HG02798 (cell line): ENCODE measurements at regions not wholly inside any gene's neighbourhood (a gene's known extent, or its start where the extent isn't known, plus 50 kb on each side); places are given as distances from the start of the nearest gene placed in this dataset.

Experiments used
- ATAC-seq: cut with Tn5 transposase; IDR thresholded peaks from one replicate; pipeline ENCODE4 v1.9.1; 2021; ENCODE audit warnings: mild to moderate bottlenecking; ENCODE audit not compliant: unreplicated experiment, poor library complexity

GRCh38 chr13:109671919-109672318 lies 114.5 kb downstream of the IRS2 start:
- no peak for ATAC-seq

- ATAC-seq = no peak
These were observed 115.6 kb downstream of the IRS2 start for GRCh38 chr13:109670776-109671175.

DNA sequence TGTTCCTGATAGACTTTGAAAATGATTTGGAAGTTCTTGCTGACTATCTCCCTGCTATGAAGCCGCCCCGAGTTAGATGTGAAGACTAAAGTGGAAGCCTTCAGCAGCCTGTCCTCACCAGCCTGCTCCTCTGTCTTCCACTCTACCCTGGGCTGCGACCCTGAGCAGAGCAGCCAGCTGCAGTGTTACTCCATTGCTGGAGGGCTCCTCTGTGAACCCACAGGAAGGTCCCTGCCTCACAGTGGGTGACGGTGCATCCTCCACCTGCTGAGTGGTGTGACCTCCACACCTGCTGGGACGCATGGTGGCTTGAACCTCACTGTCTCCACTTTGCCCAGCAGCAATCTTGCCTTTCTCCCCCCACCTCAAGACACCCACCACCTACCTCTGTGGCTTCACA lies 116.4 kb downstream of the IRS2 start:
- no peak for ATAC-seq

DNA sequence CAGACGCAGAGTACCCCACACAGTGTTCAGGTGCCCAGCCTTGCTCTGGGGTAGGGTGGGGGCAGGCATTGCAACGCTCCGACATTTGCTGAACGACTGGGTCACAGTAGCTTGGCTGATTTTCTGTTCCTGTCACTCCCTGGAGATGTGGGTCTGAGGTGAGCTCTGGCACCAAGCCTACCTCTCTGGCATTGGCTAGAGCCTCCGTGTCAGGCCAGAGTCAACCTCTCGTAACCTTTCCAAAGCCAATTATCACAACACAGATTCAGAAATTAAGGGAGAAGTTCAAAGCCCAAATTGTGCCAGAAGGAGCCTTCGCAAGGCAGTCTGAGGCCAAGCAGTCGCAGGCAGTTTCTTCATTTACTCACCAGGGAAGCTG lies 117.2 kb downstream of the IRS2 start:
- ATAC-seq = no peak

GRCh38 chr13:109668433-109669233 lies 117.8 kb downstream of the IRS2 start:
- ATAC-seq = no peak

DNA sequence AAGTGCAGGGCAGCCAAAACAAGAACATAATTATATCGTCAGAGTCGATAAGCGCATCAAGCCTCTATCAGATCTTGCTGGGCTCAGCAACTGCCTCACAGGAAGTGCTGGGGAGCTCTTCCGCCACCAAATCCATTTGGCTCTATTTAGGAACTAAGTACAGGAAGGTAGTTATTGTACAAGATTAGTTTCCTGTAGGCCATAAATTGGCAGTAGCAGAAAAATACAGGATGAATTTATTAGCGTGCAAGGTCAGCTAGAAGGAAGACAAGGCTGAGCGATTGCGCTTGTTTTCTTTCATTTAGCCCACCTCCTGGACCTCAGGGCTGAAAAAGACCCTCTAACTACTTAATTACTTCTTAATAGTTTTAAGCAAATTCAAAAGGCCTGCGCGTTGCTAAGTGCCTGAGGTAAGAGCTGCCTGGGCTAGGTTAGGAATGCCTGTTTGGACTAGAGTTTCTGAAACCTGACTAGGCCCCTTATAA lies 118.5 kb downstream of the IRS2 start:
- no peak for ATAC-seq

DNA sequence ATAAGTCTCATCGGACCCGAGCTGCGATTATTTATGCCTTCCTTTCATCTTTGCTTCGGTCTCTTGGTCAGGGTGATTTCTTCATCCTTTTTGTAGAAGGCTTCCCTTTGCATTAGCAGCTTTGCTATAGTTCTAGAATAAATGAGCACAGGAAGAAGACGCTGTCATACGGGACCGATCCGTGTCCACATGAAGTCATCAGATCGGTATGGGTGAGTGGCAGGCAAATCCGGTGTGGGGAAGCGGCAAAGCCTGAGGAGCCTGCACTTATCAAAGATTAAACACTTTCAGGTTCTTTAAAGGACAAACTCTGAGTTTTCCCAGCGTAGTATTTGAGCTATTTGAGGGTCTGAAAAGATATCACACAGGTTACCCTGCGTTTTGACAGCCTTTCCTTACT lies 119.3 kb downstream of the IRS2 start:
- no peak for ATAC-seq

GRCh38 chr13:109666656-109667055 lies 119.7 kb downstream of the IRS2 start:
- ATAC-seq = no peak

- no peak for ATAC-seq
These were observed 120.6 kb downstream of the IRS2 start for GRCh38 chr13:109665781-109666249.

- no peak for ATAC-seq
These were observed 121.1 kb downstream of the IRS2 start for GRCh38 chr13:109665240-109665639.

DNA sequence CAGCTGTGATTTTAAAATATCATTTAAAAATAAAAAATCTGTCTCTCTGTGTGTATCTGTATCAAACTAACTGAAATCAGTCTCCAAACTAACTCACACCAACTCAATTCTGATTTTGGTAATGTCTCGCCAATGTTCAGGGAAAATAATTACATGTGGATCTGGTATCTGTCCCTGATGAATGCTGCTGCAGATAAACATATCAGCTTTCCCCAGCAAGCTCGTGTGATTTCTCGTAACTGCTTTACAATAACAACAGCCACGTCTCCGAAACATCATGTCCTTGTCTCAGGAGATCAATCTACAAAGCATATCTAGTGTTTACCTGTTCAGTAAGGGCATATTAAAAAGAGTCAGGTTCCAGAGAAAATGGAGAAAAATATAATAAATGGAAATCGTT lies 129.0 kb downstream of the IRS2 start:
- no peak for ATAC-seq

GRCh38 chr13:109656206-109656605 lies 130.2 kb downstream of the IRS2 start:
- ATAC-seq = no peak

- ATAC-seq = no peak
These were observed 130.8 kb downstream of the IRS2 start for GRCh38 chr13:109655611-109656010.

DNA sequence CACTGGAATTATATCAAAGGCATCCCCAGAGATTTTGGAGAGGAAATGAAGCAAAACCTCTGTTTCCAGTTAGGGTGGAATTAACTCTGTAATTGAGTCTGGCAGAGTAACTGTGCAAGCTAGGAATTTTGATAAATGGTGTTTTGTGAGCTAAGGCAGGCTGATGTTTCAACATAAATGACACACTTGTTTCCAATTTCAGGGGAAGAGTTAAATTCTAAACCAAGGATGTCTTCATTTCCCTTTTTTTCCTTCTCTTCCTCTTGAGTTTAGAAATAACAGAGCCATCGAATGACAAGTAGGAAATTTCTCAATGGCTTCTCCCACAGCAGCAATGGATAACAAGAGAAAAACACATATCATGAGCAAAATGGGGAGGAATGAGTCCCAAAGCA lies 131.2 kb downstream of the IRS2 start:
- no peak for ATAC-seq

DNA sequence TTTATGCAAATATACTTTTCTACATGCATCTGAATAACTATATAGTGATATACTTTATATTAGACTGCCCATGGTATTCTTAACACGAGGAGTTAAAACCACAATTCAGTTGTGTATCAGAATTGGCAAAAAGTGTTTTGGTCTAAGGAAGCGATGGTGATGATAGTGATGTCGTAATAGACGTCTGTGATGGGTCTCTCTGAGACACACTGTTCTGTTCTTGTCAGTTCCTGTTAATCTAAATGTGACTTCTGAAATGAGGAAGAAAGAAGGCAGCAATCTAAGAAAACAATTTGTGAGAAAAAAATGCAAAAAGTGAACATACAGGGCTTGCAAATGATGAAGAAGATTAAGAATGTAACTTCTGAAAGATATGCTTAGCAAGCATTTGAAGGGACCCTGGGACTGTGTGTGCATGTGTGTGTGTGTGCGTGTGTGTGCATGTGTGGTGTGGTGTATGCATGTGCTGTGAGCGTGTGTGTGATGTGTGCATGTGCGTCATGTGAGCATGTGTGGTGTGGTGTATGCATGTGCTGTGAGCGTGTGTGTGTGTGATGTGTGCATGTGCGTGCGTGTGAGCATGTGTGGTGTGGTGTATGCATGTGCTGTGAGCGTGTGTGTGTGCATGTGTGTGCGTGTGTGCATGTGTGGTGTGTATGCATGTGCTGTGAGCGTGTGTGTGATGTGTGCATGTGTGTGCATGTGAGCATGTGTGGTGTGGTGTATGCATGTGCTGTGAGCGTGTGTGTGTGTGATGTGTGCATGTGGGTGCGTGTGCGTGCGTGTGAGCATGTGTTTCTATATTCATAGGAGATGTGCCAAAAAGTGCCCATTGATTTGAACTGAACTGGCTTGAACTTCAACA lies 131.8 kb downstream of the IRS2 start:
- no peak for ATAC-seq

DNA sequence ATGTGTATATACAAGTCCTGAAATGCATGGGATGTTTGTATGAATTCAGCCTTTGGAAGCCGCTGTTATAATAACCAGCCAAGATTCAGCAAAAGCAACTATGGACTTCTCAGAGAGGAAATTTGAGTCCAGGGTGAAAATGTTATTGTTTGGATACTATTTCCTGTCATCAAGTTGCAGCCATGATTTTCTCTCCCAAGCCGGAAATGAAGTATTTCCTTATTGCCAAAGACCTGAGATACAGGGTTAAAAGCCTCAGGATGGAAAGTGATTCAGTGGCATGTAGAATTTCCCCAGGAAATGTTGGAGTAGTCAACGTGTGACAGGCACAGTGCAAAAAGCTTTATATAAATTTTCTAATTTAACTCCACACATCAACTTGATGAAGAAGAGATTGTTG lies 133.9 kb downstream of the IRS2 start:
- ATAC-seq = no peak

DNA sequence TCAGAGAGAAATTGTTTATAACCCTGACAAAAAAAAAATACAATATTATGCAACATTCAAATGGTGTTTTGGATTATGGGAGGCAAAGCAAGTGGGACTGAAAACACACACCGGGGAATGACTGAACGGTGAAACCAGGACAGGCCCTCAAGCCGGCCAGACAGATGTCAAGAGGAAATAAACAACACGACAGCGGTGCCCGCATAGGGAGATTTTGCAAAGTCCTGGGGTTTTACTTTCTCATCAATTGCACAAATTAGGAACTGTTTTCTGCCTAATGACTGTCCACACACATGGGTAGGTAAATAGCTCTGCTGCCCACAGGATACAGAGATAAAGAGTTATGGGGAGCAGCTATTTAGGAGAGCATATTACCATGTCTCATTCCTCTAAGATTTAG lies 134.5 kb downstream of the IRS2 start:
- ATAC-seq = no peak

GRCh38 chr13:109651311-109651710 lies 135.1 kb downstream of the IRS2 start:
- no peak for ATAC-seq

- ATAC-seq = no peak
These were observed 135.5 kb downstream of the IRS2 start for GRCh38 chr13:109650861-109651260.

DNA sequence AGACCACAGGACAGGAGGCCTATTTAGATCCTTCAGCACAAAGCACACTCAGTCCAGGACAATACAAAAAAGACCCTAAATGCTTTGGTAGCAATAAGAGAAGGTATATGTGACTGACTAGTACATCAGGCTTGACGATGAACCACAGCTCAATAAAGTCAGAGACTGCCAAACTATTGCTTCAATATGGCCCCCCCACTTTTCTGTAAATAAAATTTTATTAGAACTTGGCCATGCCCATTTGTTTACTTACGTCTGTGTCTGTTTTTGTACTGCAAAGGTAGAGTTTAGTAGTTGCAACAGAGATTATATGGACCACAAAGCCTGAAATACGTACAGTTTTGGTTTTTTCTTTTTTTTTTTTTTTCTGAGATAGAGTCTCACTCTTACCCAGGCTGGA lies 136.7 kb downstream of the IRS2 start:
- ATAC-seq = no peak

GRCh38 chr13:109647699-109648098 lies 138.7 kb downstream of the IRS2 start:
- no peak for ATAC-seq
